Ovary (tissue), 7 donors: ENCODE measurements at regions not wholly inside any gene's neighbourhood (a gene's known extent, or its start where the extent isn't known, plus 50 kb on each side); places are given as distances from the start of the nearest gene placed in this dataset.

Experiments
- DNase-seq, 5 donors: peaks; one replicate each; pipeline ENCODE4 v3.0.0-alpha.2; 2019 to 2020
- H3K27ac ChIP-seq, 2 donors: fragments of 200-600 bp; one replicate each; pipeline versions ENCODE4 v1.5.1 to v1.8.0; 2019 to 2022
- H3K27me3 ChIP-seq: fragments of 200-600 bp; one replicate; pipeline ENCODE4 v1.8.0; 2022
- H3K36me3 ChIP-seq: fragments of 200-600 bp; sonication (generic); one replicate; pipeline ENCODE4 v1.5.1; 2019
- H3K4me1 ChIP-seq: one replicate; pipeline ENCODE4 v1.8.1; 2013; ENCODE audit warnings: mild to moderate bottlenecking, moderate library complexity; ENCODE audit not compliant: insufficient read depth
- H3K4me3 ChIP-seq: fragments of 200-600 bp; sonication (generic); one replicate; pipeline ENCODE4 v1.5.1; 2017
- H3K9me3 ChIP-seq, 2 donors: fragments of 200-600 bp in 1 of 2; sonication (generic) in 1 of 2; one replicate each; pipeline versions ENCODE4 v1.5.1 to v1.8.1; 2013 to 2019; ENCODE audit warnings: mild to moderate bottlenecking in 1 of 2, moderate library complexity in 1 of 2
- EP300 ChIP-seq: sonication (generic); formaldehyde crosslinking; IDR thresholded peaks from one replicate; pipeline ENCODE4 v1.6.1; 2017; ENCODE audit warnings: antibody characterized with exemption
- POLR2A ChIP-seq: fragments of 450-650 bp; IDR thresholded peaks from one replicate; pipeline ENCODE4 v1.6.1; 2017; ENCODE audit warnings: antibody characterized with exemption, mild to moderate bottlenecking, moderate library complexity
- WGBS, 3 donors: extraction: QIAGEN DNeasy Blood & Tissue Kit in 1 of 3; methylation state at CpG; one replicate each; pipeline versions ENCODE4 v1.1.5 to v1.1.7; 2013 to 2017; 5-methylcytosine and 5-hydroxymethylcytosine counted together
- intact Hi-C, 4 donors: fragments of 100-400 bp; cut with DNase I; formaldehyde crosslinking; loops; one replicate each; pipeline versions ENCODE4 v1.11.0 to v1.15.1; 2022 to 2023
- TF ChIP-seq, protein P1 (sequence below), 3 donors: fragments of 450-650 bp in 2 of 3; fragments of 200-600 bp in 1 of 3; IDR thresholded peaks; one replicate each; pipeline versions ENCODE4 v1.5.1 to v1.8.0; 2016 to 2022; ENCODE audit warnings: antibody characterized with exemption in 3 of 3, mild to moderate bottlenecking in 1 of 3
- donor health status: DM: no; HTN: no; CAD: no; lungs with moderate emphysema.
- donor health status: DM: no; HTN: no; CAD: no.
- donor health status: Bipolar disorder and iron deficiency.
- donor health status: DM: no; HTN: no; CAD: no.
- donor health status: DM: yes; HTN: yes; CAD: no.

- H3K27me3 ChIP-seq = no peaks in the 10 kb centered on the region
- 87 to 90% (median 90%) methylated on average over 3 of the region's 3 CpGs for WGBS, 3 donors
- DNase-seq = no peak
- no peak overlapping the region for H3K27ac ChIP-seq
- no peak overlapping the region for H3K4me3 ChIP-seq
- no peak for TF ChIP-seq EP300
- no peak for TF ChIP-seq POLR2A
- TF ChIP-seq, protein P1, sequence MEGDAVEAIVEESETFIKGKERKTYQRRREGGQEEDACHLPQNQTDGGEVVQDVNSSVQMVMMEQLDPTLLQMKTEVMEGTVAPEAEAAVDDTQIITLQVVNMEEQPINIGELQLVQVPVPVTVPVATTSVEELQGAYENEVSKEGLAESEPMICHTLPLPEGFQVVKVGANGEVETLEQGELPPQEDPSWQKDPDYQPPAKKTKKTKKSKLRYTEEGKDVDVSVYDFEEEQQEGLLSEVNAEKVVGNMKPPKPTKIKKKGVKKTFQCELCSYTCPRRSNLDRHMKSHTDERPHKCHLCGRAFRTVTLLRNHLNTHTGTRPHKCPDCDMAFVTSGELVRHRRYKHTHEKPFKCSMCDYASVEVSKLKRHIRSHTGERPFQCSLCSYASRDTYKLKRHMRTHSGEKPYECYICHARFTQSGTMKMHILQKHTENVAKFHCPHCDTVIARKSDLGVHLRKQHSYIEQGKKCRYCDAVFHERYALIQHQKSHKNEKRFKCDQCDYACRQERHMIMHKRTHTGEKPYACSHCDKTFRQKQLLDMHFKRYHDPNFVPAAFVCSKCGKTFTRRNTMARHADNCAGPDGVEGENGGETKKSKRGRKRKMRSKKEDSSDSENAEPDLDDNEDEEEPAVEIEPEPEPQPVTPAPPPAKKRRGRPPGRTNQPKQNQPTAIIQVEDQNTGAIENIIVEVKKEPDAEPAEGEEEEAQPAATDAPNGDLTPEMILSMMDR (IDR thresholded peaks at IDR 0.05) = no peak
- H3K9me3 ChIP-seq = no peaks in the 10 kb centered on the region
- no peaks in the 10 kb centered on the region for H3K36me3 ChIP-seq
- intact Hi-C loops = no loop called here
- no peaks in the 10 kb centered on the region for H3K4me1 ChIP-seq
Measured at GRCh38 chr3:160150066-160150465, 75.2 kb upstream of the C3orf80 start.

- no peaks in the 10 kb centered on the region for H3K27me3 ChIP-seq
- TF ChIP-seq POLR2A = no peak
- TF ChIP-seq EP300 = no peak
- TF ChIP-seq, protein P1 (IDR thresholded peaks at IDR 0.05) = no peak
- DNase-seq = no peak
- no peaks in the 10 kb centered on the region for H3K36me3 ChIP-seq
- H3K9me3 ChIP-seq = no peaks in the 10 kb centered on the region
- intact Hi-C loops = no loop called here
- H3K27ac ChIP-seq = no peak overlapping the region
- 75 to 89% (median 79%) methylated on average over 2 of the region's 2 CpGs for WGBS, 3 donors
- no peaks in the 10 kb centered on the region for H3K4me1 ChIP-seq
- H3K4me3 ChIP-seq = no peak overlapping the region
Measured at GRCh38 chr3:160150525-160150924, 74.7 kb upstream of the C3orf80 start.

GRCh38 chr3:160152638-160153037 lies 72.6 kb upstream of the C3orf80 start:
- no peak overlapping the region for H3K4me3 ChIP-seq
- H3K36me3 ChIP-seq = no peaks in the 10 kb centered on the region
- no peak for DNase-seq
- 88 to 91% (median 89%) methylated on average over 6 of the region's 6 CpGs for WGBS, 3 donors
- H3K27me3 ChIP-seq = no peaks in the 10 kb centered on the region
- H3K4me1 ChIP-seq = no peaks in the 10 kb centered on the region
- intact Hi-C loops = no loop called here
- TF ChIP-seq EP300 = no peak
- TF ChIP-seq POLR2A = no peak
- TF ChIP-seq, protein P1 (IDR thresholded peaks at IDR 0.05) = no peak
- H3K9me3 ChIP-seq = no peaks in the 10 kb centered on the region
- H3K27ac ChIP-seq = no peak overlapping the region

DNA sequence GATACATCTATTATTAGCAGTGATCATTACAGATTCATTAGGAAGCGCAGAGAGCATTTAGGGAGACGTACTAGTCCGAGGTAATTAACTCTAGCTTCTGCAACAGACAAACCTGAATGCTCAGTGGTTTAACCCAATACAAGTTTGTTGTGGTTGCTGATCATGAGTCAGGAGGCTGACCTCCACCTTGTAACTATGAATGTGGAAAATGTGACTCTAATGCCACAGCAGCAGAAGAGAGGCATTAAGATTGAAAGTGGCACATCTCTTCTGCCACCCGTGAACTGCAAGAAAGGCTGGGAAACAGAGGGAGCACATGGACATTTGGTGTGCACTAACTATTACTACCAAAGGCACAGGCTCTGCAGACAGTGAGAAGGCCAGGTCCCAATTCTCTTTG lies 71.2 kb upstream of the C3orf80 start:
- Histone ChIP-seq H3K4me1 (no peaks in the 10 kb centered on the region), H3K27ac (no peak overlapping the region), H3K4me3 (no peak overlapping the region), H3K27me3 (no peaks in the 10 kb centered on the region), H3K9me3 (no peaks in the 10 kb centered on the region), H3K36me3 (no peaks in the 10 kb centered on the region)
- intact Hi-C loops = no loop called here
- no peak for DNase-seq
- TF ChIP-seq, protein P1 (IDR thresholded peaks at IDR 0.05) = no peak
- TF ChIP-seq EP300 (no peak), POLR2A (no peak)
- WGBS, 3 donors = 80 to 89% (median 88%) methylated on average over 4 of the region's 4 CpGs

DNA sequence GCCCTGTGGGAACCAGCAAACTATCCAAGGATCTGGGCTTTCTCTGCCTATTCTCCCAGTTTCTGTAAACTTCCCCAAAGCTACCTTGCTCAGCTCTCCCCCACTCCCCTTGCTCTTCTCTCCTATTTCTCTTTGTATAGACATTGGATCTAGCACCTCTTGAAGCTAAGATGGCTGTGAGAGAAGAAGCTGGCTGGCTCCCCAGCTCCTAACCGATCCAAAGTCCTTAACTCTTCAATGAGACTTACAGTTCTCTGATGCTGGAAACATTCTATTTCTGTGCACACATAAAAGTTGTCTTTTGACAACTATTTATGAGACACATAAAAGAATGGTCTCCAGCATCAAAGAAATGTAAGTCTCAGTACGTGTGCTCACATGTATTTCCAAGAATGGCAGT lies 70.6 kb upstream of the C3orf80 start:
- 44 to 64% (median 63%) methylated on average over 2 of the region's 2 CpGs for WGBS, 3 donors
- DNase-seq = no peak
- TF ChIP-seq POLR2A (no peak), EP300 (no peak)
- TF ChIP-seq, protein P1 (IDR thresholded peaks at IDR 0.05) = no peak
- Histone ChIP-seq H3K36me3 (no peaks in the 10 kb centered on the region), H3K9me3 (no peaks in the 10 kb centered on the region), H3K4me3 (no peak overlapping the region), H3K27ac (no peak overlapping the region), H3K27me3 (no peaks in the 10 kb centered on the region), H3K4me1 (no peaks in the 10 kb centered on the region)
- intact Hi-C loops = no loop called here
